GM12892 (cell line): ENCODE measurements at regions not wholly inside any gene's neighbourhood (a gene's known extent, or its start where the extent isn't known, plus 50 kb on each side); places are given as distances from the start of the nearest gene placed in this dataset.

Experiments used
- POLR2A ChIP-seq: IDR thresholded peaks from 2 replicates; pipeline ENCODE4 v1.6.1; 2011; ENCODE audit warnings: low read depth, low read length, control low read depth
- POLR2AphosphoS5 ChIP-seq: IDR thresholded peaks from 2 replicates; pipeline ENCODE4 v1.6.1; 2011; ENCODE audit warnings: low read depth, low read length, control low read depth
- TAF1 ChIP-seq: IDR thresholded peaks from 2 replicates; pipeline ENCODE4 v1.6.1; 2011; ENCODE audit warnings: low read depth, mild to moderate bottlenecking, control low read depth, low read length, borderline replicate concordance

- no peak for TF ChIP-seq POLR2AphosphoS5
- no peak for TF ChIP-seq POLR2A
- TF ChIP-seq TAF1: no peak
Observed at GRCh38 chr5:88391116-88391515, 122.5 kb upstream of the TMEM161B start.
